ENCODE measurements at regions not wholly inside any gene's neighbourhood (a gene's known extent, or its start where the extent isn't known, plus 50 kb on each side); places are given as distances from the start of the nearest gene placed in this dataset.

GRCh38 chr11:122176651-122177050, 60.6 kb upstream of the BLID start:
- no peaks in the 10 kb centered on the region for H3K36me3 Mint-ChIP-seq
- no peak overlapping the region for H3K27ac Mint-ChIP-seq
- no peak overlapping the region for H3K4me3 Mint-ChIP-seq
- no peaks in the 10 kb centered on the region for H3K9me3 Mint-ChIP-seq
- DNase-seq (ENCODE audit: low spot score) (no peak), ATAC-seq (no peak)
- H3K27me3 Mint-ChIP-seq = peaks cover 11 to 19% of the 10 kb centered on the region in 2 donors
- no peaks in the 10 kb centered on the region for H3K4me1 Mint-ChIP-seq (ENCODE audit: low read depth in 2 of 2)

GRCh38 chr11:122175306-122175705, 59.3 kb upstream of the BLID start:
- no peaks in the 10 kb centered on the region for H3K36me3 Mint-ChIP-seq
- no peak for DNase-seq (ENCODE audit: low spot score)
- H3K4me3 Mint-ChIP-seq = no peak overlapping the region
- no peak overlapping the region for H3K27ac Mint-ChIP-seq
- H3K27me3 Mint-ChIP-seq = peaks cover 11 to 21% of the 10 kb centered on the region in 2 donors
- no peak for ATAC-seq
- H3K9me3 Mint-ChIP-seq = no peaks in the 10 kb centered on the region
- no peaks in the 10 kb centered on the region for H3K4me1 Mint-ChIP-seq (ENCODE audit: low read depth in 2 of 2)

- no peak overlapping the region for H3K27ac Mint-ChIP-seq
- peaks cover 7 to 12% of the 10 kb centered on the region in 2 donors for H3K27me3 Mint-ChIP-seq
- no peaks in the 10 kb centered on the region for H3K9me3 Mint-ChIP-seq
- no peaks in the 10 kb centered on the region for H3K4me1 Mint-ChIP-seq (ENCODE audit: low read depth in 2 of 2)
- H3K36me3 Mint-ChIP-seq = no peaks in the 10 kb centered on the region
- no peak for ATAC-seq
- H3K4me3 Mint-ChIP-seq = no peak overlapping the region
- no peak for DNase-seq (ENCODE audit: low spot score)
Measured at GRCh38 chr11:122173587-122173986, 57.6 kb upstream of the BLID start.

- ATAC-seq = no peak
- Mint-ChIP-seq H3K9me3 (no peaks in the 10 kb centered on the region), H3K36me3 (no peaks in the 10 kb centered on the region), H3K27me3 (peaks cover 7 to 11% of the 10 kb centered on the region in 2 donors), H3K4me3 (no peak overlapping the region), H3K4me1 (ENCODE audit: low read depth in 2 of 2) (no peaks in the 10 kb centered on the region), H3K27ac (no peak overlapping the region)
- DNase-seq (ENCODE audit: low spot score) = no peak
Measured at GRCh38 chr11:122173074-122173450, 57.0 kb upstream of the BLID start.

GRCh38 chr11:122172352-122173073, 56.5 kb upstream of the BLID start:
- no peak overlapping the region for H3K4me3 Mint-ChIP-seq
- H3K9me3 Mint-ChIP-seq = no peaks in the 10 kb centered on the region
- H3K27me3 Mint-ChIP-seq = peaks cover 10 to 17% of the 10 kb centered on the region in 2 donors
- H3K36me3 Mint-ChIP-seq = no peaks in the 10 kb centered on the region
- ATAC-seq = no peak
- H3K4me1 Mint-ChIP-seq (ENCODE audit: low read depth in 2 of 2) = no peaks in the 10 kb centered on the region
- DNase-seq (ENCODE audit: low spot score) = no peak
- no peak overlapping the region for H3K27ac Mint-ChIP-seq

DNA sequence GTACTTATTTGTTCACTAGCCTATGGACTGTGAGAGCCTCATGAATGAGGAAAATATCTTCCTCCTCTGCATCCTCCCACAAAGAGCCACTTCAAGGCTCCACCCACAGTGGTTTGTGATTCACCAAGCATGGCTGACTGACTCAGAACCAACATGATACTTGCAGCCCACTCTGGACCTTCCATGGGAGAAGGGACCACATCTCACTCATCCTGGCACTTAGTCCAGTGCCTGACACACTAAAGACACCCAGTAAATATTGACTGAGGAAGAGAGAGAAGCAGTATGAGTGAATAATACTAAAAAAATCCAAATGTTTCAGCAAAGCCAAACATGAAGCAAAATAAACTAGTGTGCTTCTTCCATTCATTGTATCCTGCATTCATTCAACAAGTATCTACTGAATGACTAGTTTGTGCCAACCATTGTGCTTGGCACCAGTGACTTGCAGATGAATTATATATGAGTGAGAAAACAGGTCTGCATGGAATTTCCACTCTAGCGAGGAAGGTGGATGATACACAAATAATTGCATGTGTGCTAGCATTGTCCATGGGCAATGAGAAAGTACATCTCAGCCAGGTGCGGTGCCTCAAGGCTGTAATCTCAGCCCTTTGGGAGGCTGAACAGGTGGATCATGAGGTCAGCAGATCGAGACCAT, 54.9 kb upstream of the BLID start:
- Mint-ChIP-seq H3K9me3 (no peaks in the 10 kb centered on the region), H3K27ac (no peak overlapping the region), H3K36me3 (no peaks in the 10 kb centered on the region), H3K27me3 (peaks cover 6 to 24% of the 10 kb centered on the region in 2 donors), H3K4me3 (no peak overlapping the region), H3K4me1 (ENCODE audit: low read depth in 2 of 2) (no peaks in the 10 kb centered on the region)
- DNase-seq (ENCODE audit: low spot score) = no peak
- no peak for ATAC-seq

- no peaks in the 10 kb centered on the region for H3K4me1 Mint-ChIP-seq (ENCODE audit: low read depth in 2 of 2)
- ATAC-seq (no peak), DNase-seq (ENCODE audit: low spot score) (no peak)
- no peaks in the 10 kb centered on the region for H3K36me3 Mint-ChIP-seq
- H3K4me3 Mint-ChIP-seq = no peak overlapping the region
- H3K27me3 Mint-ChIP-seq = peaks cover 5 to 24% of the 10 kb centered on the region in 2 donors
- no peak overlapping the region for H3K27ac Mint-ChIP-seq
- H3K9me3 Mint-ChIP-seq = no peaks in the 10 kb centered on the region
Measured at GRCh38 chr11:122168218-122168617, 52.2 kb upstream of the BLID start.

- Mint-ChIP-seq H3K4me3 (no peak overlapping the region), H3K9me3 (no peaks in the 10 kb centered on the region), H3K27me3 (peaks cover 5 to 24% of the 10 kb centered on the region in 2 donors), H3K27ac (no peak overlapping the region), H3K36me3 (no peaks in the 10 kb centered on the region), H3K4me1 (ENCODE audit: low read depth in 2 of 2) (no peaks in the 10 kb centered on the region)
- ATAC-seq = no peak
- DNase-seq (ENCODE audit: low spot score) = no peak
Measured at GRCh38 chr11:122167100-122167499, 51.1 kb upstream of the BLID start.

GRCh38 chr11:122165607-122166371, 49.8 kb upstream of the BLID start:
- no peaks in the 10 kb centered on the region for H3K36me3 Mint-ChIP-seq
- no peak for ATAC-seq
- H3K27ac Mint-ChIP-seq = no peak overlapping the region

More at GRCh38 chr11:122165607-122166371, 49.8 kb upstream of the BLID start:
- no peaks in the 10 kb centered on the region for H3K4me1 Mint-ChIP-seq (ENCODE audit: low read depth in 2 of 2)
- DNase-seq (ENCODE audit: low spot score) = no peak
- no peaks in the 10 kb centered on the region for H3K9me3 Mint-ChIP-seq
- H3K27me3 Mint-ChIP-seq = peaks cover 5 to 22% of the 10 kb centered on the region in 2 donors
- no peak overlapping the region for H3K4me3 Mint-ChIP-seq

All from natural killer cell treated with Interleukin-12 subunit alpha and Interleukin-12 subunit beta and Interleukin-15 and Interleukin-18, amount 100 ng/mL, for 72 hours (primary cell).